SK-N-SH treated with all-trans-retinoic acid at 6 μM for 48 hours (cell line): ENCODE measurements at regions not wholly inside any gene's neighbourhood (a gene's known extent, or its start where the extent isn't known, plus 50 kb on each side); places are given as distances from the start of the nearest gene placed in this dataset.

Experiments used
- ATAC-seq: fragments of 200-7000 bp; cut with Tn5 transposase; 3 replicates; pipeline ENCODE4 v1.9.1; 2020; ENCODE audit warnings: mild to moderate bottlenecking, moderate library complexity
- ARNTL ChIP-seq: fragments of 450-650 bp; formaldehyde crosslinking; IDR thresholded peaks from 2 replicates; pipeline ENCODE4 v1.5.0; 2020; ENCODE audit warnings: low read depth, mild to moderate bottlenecking, moderate library complexity, borderline replicate concordance
- BACH2 ChIP-seq: fragments of 250-450 bp; sonication (Bioruptor Pico); IDR thresholded peaks from 2 replicates; pipeline ENCODE4 v1.9.0; 2021; ENCODE audit warnings: mild to moderate bottlenecking, borderline replicate concordance
- CREB5 ChIP-seq: fragments of 250-450 bp; sonication (Bioruptor Pico); IDR thresholded peaks from 2 replicates; pipeline ENCODE4 v1.5.1; 2020; ENCODE audit warnings: low read depth, mild to moderate bottlenecking, moderate library complexity
- CSDC2 ChIP-seq: fragments of 250-450 bp; sonication (Bioruptor Pico); IDR thresholded peaks from 2 replicates; pipeline ENCODE4 v1.5.0; 2020; ENCODE audit warnings: mild to moderate bottlenecking, moderate library complexity
- CSRNP3 ChIP-seq: fragments of 250-450 bp; sonication (Bioruptor Pico); IDR thresholded peaks from 2 replicates; pipeline ENCODE4 v1.5.1; 2021; ENCODE audit warnings: mild to moderate bottlenecking, moderate library complexity
- ESRRG ChIP-seq: fragments of 250-450 bp; sonication (Bioruptor Pico); IDR thresholded peaks from 2 replicates; pipeline ENCODE4 v1.6.1; 2021; ENCODE audit warnings: mild to moderate bottlenecking
- GLIS3 ChIP-seq: fragments of 250-450 bp; sonication (Bioruptor Pico); IDR thresholded peaks from 2 replicates; pipeline ENCODE4 v1.5.0; 2020; ENCODE audit warnings: mild to moderate bottlenecking, moderate library complexity
- ISL1 ChIP-seq: fragments of 250-450 bp; sonication (Bioruptor Pico); IDR thresholded peaks from 2 replicates; pipeline ENCODE4 v2.1.2; 2022; ENCODE audit warnings: mild to moderate bottlenecking, moderate library complexity
- OSR1 ChIP-seq: fragments of 250-450 bp; sonication (Bioruptor Pico); IDR thresholded peaks from 2 replicates; pipeline ENCODE4 v1.8.0; 2022; ENCODE audit warnings: moderate library complexity, mild to moderate bottlenecking, inconsistent platforms
- PATZ1 ChIP-seq: fragments of 250-450 bp; sonication (Bioruptor Pico); IDR thresholded peaks from 2 replicates; pipeline ENCODE4 v1.8.0; 2020; ENCODE audit warnings: mild to moderate bottlenecking, moderate library complexity, borderline replicate concordance
- POU6F1 ChIP-seq: fragments of 250-450 bp; sonication (Bioruptor Pico); IDR thresholded peaks from 2 replicates; pipeline ENCODE4 v1.8.0; 2021; ENCODE audit warnings: low read depth, mild to moderate bottlenecking, moderate library complexity, borderline replicate concordance
- PPARA ChIP-seq: fragments of 250-450 bp; sonication (Bioruptor Pico); IDR thresholded peaks from 2 replicates; pipeline ENCODE4 v1.5.0; 2020; ENCODE audit warnings: mild to moderate bottlenecking, borderline replicate concordance
- RARB ChIP-seq: fragments of 250-450 bp; sonication (Bioruptor Pico); IDR thresholded peaks from 2 replicates; pipeline ENCODE4 v1.8.0; 2021; ENCODE audit warnings: mild to moderate bottlenecking, moderate library complexity
- SNAI2 ChIP-seq: fragments of 250-450 bp; sonication (Bioruptor Pico); IDR thresholded peaks from 2 replicates; pipeline ENCODE4 v1.5.0; 2020; ENCODE audit warnings: mild to moderate bottlenecking, moderate library complexity
- TCF4 ChIP-seq: fragments of 250-450 bp; sonication (Bioruptor Pico); IDR thresholded peaks from 2 replicates; pipeline ENCODE4 v1.8.0; 2021; ENCODE audit warnings: mild to moderate bottlenecking, moderate library complexity, borderline replicate concordance
- TOX ChIP-seq: fragments of 250-450 bp; sonication (Bioruptor Pico); IDR thresholded peaks from 2 replicates; pipeline ENCODE4 v1.8.0; 2021; ENCODE audit warnings: mild to moderate bottlenecking, moderate library complexity, borderline replicate concordance
- TSHZ2 ChIP-seq: fragments of 250-450 bp; sonication (Bioruptor Pico); IDR thresholded peaks from 2 replicates; pipeline ENCODE4 v1.5.0; 2020; ENCODE audit warnings: mild to moderate bottlenecking, moderate library complexity
- ZFP3 ChIP-seq: fragments of 250-450 bp; sonication (Bioruptor Pico); IDR thresholded peaks from 2 replicates; pipeline ENCODE4 v1.5.0; 2020; ENCODE audit warnings: mild to moderate bottlenecking, moderate library complexity
- ZFP30 ChIP-seq: fragments of 450-650 bp; formaldehyde crosslinking; IDR thresholded peaks from 2 replicates; pipeline ENCODE4 v1.5.0; 2022; ENCODE audit warnings: mild to moderate bottlenecking, moderate library complexity
- ZNF565 ChIP-seq: fragments of 450-650 bp; formaldehyde crosslinking; conservative IDR thresholded peaks from 2 replicates; pipeline ENCODE4 v1.5.0; 2020; ENCODE audit warnings: low read depth, mild to moderate bottlenecking, moderate library complexity
- ZNF8 ChIP-seq: fragments of 450-650 bp; formaldehyde crosslinking; IDR thresholded peaks from 2 replicates; pipeline ENCODE4 v1.5.0; 2020; ENCODE audit warnings: mild to moderate bottlenecking, moderate library complexity

- ATAC-seq = no peak
- no peak for TF ChIP-seq ZNF565
- no peak for TF ChIP-seq CSRNP3
- TF ChIP-seq TCF4 = no peak
- TF ChIP-seq PPARA (CRISPR knock-in tag) = no peak
- TF ChIP-seq OSR1 (CRISPR knock-in tag) = no peak
- TF ChIP-seq PATZ1 = no peak
- TF ChIP-seq SNAI2 = no peak
- TF ChIP-seq CSDC2 (CRISPR knock-in tag) = no peak
- TF ChIP-seq ZFP30 = no peak
- no peak for TF ChIP-seq BACH2
- no peak for TF ChIP-seq ZFP3
- TF ChIP-seq ARNTL (CRISPR knock-in tag) = no peak
- TF ChIP-seq TOX (CRISPR knock-in tag) = no peak
- no peak for TF ChIP-seq CREB5 (CRISPR knock-in tag)
- no peak for TF ChIP-seq GLIS3 (CRISPR knock-in tag)
- no peak for TF ChIP-seq ISL1 (CRISPR knock-in tag)
- TF ChIP-seq POU6F1 (CRISPR knock-in tag) = no peak
- TF ChIP-seq ZNF8 = no peak
- no peak for TF ChIP-seq RARB (CRISPR knock-in tag)
- TF ChIP-seq TSHZ2 (CRISPR knock-in tag) = no peak
- TF ChIP-seq, all 23 proteins: peak for 0
These were observed 337.4 kb upstream of the C2CD4B start for GRCh38 chr15:62502451-62502850.

- TF ChIP-seq ZFP30 (no peak), ZNF565 (no peak), CREB5 (CRISPR knock-in tag) (no peak), ESRRG (CRISPR knock-in tag) (no peak), SNAI2 (no peak), ZNF8 (no peak)
- TF ChIP-seq, all 23 proteins: peak for 0
- peak; percentile 31; the same call in 1 of the 3 replicates for ATAC-seq
These were observed 338.4 kb upstream of the C2CD4B start for GRCh38 chr15:62503451-62503850.

GRCh38 chr15:62505762-62506161 is 340.7 kb upstream of the C2CD4B start:
- ATAC-seq = peak; percentile 12; the same call in 1 of the 3 replicates
- TF ChIP-seq CREB5 (CRISPR knock-in tag) = no peak
- TF ChIP-seq TOX (CRISPR knock-in tag) = no peak
- TF ChIP-seq RARB (CRISPR knock-in tag) = no peak
- no peak for TF ChIP-seq ZNF565
- no peak for TF ChIP-seq PPARA (CRISPR knock-in tag)
- no peak for TF ChIP-seq CSRNP3
